ENCODE measurements at regions not wholly inside any gene's neighbourhood (a gene's known extent, or its start where the extent isn't known, plus 50 kb on each side); places are given as distances from the start of the nearest gene placed in this dataset.
"Not testable (repeated sequence)": the region's sequence is repeated elsewhere in the genome, so short reads cannot be mapped to it uniquely, and the experiment has no call there.

DNA sequence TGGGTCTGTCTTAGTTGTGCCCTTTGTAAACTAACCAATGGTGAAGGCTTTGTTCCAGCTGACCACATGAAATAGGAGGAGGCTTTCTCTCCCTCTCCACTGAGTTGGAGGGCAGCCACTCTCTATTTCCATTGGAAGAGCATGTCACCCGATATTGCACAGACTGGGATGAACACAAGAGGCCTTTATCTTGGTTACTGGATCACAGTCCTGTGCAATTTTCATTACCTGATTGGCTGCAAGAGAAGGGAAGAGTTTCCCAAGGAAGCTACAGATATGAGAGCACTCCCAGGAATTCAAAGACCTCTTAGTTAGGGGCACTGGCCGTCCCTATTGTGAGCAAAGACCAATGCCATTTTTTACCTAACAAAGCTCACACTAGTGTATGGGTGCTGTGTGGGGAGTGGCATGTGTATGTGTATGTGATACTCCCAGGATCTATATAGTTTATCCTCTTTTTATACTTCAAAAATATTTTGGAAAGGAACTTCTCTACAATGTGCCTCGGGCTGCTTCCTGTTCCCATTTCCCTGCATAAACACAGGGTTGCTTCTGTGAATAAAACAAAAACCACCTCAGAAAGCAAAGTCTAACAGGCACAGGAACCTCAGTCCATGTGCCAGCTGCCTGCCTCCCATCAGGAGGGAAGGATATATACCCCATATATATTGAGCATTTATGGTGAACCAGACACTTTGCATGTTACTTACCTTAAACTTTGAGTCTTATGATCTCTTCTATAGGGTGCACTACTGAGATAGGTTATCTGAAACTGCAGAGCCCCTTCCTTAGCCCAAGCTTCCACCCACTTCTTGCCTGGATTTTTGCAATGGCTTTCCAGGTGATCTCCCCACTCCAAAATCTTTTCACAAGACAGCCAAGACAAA lies 126.5 kb downstream of the RASSF10 start:
- no peak for DNase-seq (ENCODE audit: low spot score)

DNA sequence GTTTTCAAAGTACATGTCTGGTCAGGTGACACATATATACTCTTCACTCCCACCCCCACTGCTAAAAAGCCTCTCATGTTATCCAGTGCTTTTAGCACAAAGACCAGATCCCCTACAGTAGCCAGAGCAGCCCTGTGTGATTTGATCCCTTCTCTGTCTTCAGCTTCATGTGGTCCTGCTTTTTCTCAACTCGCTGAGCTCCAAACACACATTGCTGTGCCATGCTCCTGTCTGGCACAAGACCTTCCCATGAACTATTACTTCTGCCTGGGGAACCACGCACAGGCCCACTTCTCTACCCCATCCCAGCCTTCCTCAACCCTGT lies 127.1 kb downstream of the RASSF10 start:
- no peak for DNase-seq (ENCODE audit: low spot score)

DNA sequence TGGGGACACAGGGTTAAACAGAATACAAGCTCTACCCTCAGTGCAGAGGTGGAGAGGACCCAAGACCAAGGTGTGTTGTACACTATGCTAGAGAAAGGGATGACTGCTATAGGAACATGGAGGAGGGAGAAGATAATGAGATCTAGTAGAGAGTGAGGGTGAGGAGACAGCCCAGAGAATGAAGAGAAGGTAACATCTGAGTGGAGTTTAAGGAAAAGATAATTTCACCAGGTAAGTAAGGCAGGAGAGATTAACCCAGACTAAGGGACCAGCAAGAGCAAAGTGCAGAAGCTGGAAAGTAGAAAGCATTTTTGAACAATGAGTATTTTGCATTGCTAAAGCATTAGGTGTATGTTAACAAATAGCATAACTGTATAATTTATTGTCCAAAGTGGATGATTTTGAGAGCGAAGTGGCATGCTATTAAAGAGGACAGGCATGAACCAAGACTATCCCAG lies 128.8 kb downstream of the RASSF10 start:
- no peak for DNase-seq (ENCODE audit: low spot score)

DNA sequence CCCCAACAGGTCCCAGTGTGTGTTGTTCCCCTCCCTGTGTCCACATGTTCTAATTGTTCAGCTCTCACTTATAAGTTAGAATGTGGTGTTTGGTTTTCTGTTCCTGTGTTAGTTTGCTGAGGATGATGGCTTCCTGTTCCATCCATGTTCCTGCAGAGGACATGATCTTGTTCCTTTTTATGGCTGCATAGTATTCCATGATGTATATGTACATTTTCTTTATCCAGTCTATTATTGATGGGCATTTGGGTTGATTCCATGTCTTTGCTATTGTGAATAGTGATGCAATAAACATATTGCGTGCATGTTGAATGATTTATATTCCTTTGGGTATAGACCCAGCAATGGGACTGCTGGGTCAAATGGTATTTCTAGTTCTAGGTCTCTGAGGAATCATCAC lies 130.0 kb downstream of the RASSF10 start:
- DNase-seq (ENCODE audit: low spot score) = not testable (repeated sequence)

DNA sequence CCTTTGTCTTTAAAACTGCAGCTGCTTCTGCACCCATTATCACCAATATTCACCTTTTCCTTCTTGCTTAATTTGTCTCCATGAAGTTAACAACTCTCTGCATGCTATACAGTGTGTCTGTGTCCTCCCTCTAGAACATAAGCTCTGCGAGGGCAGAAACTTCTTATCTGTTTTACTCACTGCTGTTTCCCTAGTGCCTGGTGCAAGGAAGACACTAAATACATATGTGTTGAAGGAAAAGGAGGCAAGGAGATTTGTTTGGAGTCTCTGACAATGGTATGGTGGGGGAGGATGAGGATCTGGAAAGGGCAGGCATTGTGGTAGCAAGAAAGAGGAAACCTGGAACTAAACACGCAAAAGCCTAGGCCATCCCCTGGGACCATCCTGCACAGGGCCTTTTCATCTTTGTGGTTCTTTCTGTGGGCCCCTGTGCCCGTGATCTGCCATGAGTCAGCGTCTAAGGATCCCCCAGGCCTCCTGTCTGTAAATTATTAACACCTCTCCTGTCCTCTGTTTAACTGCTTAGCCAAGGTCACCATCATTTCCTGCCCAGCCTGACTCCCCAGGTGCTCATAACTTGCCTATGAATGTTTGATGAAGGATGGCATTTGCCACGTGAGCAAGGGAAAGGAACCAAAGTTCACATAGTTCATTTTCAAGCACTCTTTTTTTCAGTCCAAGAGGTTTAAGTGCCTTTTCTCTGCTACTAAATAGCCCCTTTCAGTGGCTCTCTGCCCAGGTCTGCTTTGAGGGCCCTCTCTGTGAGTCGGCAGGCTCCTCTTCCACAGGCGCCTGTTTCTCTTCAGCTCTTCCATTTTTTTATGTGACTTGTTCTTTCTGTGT lies 131.1 kb downstream of the RASSF10 start:
- DNase-seq (ENCODE audit: low spot score) = no peak

DNA sequence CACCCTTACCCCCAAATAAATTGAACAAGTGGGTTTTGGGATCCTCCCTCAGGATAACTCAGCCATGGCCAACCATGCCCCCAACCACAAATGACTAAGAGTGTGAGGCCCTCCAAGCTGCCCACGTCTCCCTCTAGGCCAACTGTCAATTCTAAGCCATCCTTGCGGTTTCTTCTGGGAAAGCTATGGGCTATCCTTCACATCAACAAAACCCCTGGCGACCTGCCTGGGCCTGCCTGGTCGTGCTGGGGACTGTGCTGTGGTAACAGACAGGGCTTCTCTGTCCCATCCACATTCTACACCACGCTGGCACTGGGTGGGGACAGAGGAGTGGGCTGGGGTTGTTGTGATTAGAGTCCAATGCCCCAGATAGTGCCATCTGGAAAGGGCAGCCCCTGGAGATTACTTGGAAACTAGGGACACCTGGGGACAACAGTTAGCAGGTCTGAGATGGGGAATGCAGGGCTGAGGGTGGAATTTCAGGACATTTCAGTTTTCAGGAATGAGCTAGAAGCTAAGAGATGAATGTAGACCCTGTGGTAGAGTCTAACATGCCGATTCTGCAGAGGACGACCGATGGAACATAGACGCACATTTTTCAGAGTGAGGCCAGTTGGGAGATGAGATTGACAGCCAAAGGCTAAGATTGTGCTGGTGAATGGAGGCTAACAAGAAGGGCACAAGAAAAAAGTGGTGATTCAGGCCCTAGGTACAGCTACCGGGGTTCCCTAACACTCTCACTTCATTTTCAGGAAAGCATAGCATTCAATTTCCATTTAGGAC lies 131.9 kb downstream of the RASSF10 start:
- DNase-seq (ENCODE audit: low spot score) = no peak

DNA sequence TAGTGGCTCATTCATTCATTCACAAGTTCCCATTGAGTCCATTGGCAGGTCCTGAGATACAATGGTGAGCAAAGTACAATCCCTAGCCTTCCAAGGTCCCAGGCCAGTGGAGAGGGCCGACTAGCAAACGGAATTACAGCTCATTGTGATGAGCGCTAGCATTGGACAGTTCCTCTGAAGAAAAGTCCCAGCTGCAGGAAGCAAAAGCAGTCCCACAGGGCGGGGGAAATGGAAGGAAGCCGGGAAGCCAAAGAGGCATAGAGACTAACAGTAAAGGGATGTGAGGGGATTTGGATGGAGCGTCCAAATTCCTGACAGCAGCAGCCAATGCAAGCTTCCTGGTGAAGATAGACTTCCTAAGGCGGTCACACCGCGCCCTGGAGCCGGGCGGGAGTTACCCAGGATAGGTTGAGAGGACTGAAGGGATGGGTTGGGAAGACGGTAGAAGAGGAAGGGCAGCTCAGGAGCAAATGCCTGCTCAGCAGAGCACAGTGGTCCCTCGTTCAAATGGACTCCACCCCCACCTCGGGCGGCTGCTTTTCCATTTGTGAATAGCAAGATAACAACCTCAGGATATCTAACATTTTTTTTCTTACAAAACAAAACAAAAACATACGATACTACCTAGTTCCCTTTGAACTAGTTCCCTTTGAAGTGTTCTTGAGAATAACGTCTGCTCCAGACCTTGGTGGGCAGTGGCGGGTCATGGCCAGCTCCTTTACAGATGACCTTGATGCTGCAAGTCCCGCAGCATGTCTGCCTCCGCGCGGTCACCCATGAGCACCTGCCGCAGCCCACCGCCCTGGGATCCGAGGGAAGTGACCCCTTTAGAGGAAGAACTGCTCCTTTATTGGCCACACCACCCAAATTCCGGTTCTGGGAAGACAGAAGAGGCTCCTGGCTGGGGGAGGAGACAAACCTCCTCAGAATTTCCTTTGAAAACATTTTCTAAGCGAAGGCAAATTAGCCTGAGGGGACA lies 132.9 kb downstream of the RASSF10 start:
- DNase-seq (ENCODE audit: low spot score) = no peak

DNA sequence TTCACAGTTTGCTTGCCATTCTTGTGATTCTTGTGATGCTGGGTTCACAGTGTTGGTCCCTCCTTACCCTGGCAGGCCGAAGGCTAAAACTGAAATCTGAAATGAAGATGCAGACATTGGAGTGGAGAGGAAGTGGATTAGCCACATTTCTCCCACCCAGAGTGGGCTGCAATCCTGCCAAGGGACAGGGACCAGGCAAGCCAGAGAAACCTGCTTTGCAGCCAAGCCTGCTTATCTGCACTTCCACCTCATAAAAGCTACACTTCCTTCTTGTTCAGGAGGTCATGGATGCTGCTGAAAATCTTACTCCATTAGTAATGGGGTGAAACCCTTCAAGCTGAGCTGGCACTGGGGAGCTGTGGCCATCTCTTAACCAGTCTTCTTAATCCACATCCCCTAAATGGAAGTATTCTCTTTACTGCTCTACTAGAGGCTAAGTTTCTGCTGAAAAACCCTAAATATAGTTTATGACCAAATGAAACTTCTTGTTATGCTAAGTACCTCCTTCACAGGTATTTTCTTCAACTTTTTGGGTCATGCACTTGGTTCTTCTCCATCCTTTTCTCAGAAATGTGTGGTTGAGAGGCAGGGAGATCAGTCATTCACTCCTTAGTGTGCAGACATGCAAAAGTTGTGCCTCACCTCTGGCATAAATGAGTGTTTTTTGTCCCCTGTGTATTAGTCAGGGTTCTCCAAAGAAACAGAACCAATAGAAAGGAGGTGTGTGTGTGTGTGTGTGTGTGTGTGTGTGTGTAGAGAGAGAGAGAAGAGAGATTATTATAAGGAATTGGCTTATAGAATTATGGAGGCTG lies 133.9 kb upstream of the BMAL1 start:
- DNase-seq (ENCODE audit: low spot score) = no peak

DNA sequence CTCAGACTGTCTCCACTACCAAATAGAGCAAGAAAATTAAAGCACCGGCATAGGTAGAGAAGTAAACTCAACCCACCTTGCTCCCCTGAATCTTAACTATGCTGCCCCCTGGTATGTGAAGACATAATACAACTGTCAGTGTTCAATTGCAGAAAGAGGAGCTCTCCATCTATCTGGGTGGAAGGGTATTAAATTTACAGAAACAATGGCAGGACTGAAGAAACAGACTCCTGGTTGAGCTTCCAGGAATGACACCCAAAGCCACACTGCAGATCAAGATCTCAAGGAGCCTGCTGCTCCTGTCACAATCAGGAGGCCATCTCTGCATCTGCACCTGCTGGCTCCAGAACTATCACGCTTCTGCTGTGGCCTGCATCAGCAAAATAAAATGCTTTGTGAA lies 132.1 kb upstream of the BMAL1 start:
- peak; percentile 2 for DNase-seq (ENCODE audit: low spot score)

DNA sequence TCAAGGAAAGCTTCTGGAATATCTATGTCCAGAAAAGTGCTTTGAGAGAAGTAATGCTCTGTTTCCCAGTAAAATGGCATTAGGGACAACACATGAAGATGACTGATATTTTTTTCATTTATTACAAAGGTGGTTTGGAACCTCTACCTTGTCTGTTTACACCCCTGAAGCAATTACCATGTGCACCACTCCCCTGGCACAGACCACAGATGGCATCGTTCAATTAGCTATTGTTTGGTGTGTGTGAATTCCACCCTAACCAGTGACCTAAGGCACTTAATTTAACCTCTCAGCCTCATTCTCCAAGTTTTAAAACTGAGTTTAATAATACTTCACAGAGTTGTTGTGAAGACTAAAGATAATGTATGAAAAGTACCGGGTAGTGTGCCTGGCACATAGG lies 127.6 kb upstream of the BMAL1 start:
- DNase-seq (ENCODE audit: low spot score) = no peak

DNA sequence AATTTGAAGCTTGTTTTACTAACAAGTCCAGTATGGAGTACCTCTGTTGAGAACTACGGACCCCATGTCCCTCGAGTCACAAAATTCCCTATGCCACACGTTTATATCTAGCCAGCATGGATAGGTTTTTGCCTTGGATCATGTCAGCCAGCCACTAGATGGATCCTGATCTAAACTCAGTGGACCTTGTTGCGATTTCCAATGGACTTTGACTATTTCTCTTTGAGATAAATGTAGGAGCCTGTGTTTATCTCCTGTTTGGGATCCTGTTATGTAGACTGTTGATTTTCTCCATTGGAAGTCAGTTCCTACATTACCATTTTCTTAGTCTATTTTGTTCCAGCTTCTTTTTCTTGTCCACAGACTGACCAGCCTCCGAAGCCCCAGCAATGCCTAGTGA lies 127.1 kb upstream of the BMAL1 start:
- DNase-seq (ENCODE audit: low spot score) = no peak

DNA sequence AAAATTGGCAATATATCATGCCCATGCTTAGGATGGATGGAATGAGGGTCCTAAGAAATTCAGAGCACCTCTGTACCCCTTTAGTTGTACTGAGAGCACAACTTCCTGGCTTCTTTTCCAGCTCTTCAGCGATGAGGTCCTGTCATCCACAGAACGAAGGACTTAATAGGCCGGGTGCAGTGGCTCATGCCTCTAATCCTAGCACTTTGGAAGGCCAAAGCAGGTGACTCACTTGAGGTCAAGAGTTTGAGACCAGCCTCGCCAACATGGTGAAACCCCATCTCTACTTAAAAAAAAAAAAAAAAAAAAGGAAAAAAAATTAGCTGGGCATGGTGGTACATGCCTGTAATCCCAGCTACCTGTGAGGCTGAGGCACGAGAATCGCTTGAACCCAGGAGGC lies 125.3 kb upstream of the BMAL1 start:
- DNase-seq (ENCODE audit: low spot score) = no peak

DNA sequence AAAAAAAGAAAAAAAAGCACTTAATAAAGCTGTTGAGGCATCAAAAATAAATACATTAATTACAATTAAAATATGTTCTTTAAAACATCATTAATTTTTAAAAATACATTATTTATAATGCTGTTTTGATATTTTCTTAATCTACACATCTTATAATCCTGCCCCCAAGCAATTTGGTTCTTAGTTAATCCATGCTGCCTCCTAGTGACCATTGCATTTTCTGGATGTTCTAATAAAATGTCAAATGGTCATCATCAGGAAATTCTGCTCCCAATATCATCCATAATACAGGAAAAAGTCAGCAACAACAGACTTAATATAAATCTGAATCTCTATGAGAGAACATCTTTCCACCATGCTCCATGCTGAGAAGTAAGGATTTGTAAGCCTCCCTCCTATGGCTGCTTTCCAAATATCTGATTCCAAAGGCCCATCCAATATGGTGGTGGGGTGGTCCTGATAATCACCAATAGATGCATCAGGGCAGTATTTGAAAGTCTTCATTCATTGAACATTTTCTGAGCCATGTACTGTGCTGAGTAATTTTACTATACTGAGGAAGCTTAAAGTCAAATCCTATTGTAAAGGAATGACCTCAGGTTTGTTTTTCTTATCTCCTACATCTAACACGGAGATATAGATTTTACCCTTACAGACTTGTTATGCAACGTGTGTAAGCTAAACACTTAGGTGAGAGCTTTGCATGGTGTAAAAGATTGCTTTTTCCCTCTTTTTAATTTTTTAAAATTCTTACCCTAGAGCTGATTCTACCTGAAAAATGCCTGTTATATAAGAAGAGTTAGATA lies 124.7 kb upstream of the BMAL1 start:
- DNase-seq (ENCODE audit: low spot score) = no peak

DNA sequence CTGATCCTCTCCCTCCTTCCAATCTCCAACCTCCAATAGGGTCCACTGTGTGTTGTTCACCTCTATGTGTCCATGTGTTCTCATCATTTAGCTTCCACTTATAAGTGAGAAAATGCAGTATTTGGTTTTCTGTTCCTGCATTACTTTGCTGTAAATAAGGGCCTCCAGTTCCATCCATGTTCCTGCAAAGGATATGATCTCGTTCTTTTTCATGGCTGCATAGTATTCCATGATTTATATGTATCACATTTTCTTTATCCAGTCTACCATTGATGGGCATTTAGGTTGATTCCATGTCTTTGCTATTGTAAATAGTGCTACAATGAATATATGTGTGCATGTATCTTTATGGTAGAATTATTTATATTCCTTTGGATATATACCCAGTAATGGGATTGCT lies 123.2 kb upstream of the BMAL1 start:
- not testable (repeated sequence) for DNase-seq (ENCODE audit: low spot score)

DNA sequence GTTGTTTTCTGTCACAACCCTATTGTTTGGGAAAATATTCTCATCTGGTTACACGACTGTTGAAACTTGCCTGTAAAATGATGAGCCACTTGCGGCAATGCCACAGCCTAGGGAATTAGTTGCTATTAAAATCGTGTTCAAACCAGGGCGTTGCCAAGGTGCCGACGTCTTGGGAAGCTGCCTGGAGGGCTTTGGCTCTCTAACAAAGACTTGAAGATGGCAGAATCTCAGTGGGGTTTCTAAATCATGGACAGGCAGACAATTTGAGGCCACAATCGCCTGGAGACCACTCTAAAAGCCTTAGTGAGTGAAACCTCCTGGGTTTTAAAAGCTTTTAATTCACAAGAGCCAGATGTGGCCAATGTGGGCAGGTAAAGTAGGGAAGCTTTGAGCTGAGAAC lies 117.2 kb upstream of the BMAL1 start:
- no peak for DNase-seq (ENCODE audit: low spot score)

DNA sequence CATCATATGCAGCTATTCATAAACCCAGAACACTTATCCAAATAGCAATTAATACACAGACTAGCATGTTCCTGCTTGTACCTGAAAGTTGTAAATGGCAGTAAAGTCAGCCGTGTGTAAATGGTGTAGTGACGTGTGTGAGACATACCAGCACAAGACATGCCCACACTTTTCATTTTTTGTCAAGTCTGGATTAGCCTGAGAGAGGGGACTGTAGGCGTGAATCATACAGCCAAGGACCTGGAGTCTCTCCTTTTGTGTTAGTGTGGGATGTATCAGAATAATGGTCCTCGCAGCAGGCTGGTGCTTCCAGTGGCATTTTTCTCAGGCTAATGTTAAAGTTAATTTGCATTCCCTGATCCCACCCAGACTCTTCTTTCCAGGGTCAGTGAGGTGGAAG lies 116.8 kb upstream of the BMAL1 start:
- no peak for DNase-seq (ENCODE audit: low spot score)

DNA sequence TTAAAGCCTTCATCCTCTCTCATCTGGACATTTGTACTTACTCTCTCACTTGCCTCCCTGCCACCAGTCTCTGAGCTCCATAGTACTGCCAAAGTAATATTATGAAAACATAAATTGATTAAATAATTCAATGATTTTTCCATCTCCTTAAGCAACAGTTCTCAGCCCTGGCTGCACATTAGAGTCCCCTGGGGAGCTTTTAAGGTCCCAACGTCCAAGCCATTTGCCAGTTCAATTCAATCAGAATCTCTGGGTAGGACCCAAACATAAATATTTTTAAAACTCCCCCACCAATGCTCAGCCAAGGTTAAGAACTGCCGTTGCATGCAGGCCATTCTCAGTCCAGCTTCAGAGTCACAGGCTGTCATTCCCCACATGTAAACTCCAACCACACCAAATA lies 114.4 kb upstream of the BMAL1 start:
- no peak for DNase-seq (ENCODE audit: low spot score)

DNA sequence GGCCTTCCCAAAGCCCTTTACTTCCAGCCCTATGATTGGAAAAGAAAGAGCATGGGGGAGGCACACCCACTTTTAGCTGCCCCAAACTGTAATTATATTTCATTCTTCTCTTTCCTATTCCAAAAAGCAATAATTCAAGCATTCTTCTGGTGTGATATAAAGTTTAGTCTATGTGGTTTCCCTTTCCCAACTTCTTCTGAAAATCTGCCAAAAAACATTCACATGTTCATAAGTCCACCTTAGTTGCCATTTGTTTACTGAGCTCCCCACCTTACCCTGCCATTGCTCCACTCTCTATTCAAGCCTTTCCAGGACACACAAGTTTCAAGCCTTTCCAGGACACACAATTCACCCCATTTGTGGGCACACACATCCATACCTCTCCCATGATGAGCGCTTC lies 111.6 kb upstream of the BMAL1 start:
- no peak for DNase-seq (ENCODE audit: low spot score)

DNA sequence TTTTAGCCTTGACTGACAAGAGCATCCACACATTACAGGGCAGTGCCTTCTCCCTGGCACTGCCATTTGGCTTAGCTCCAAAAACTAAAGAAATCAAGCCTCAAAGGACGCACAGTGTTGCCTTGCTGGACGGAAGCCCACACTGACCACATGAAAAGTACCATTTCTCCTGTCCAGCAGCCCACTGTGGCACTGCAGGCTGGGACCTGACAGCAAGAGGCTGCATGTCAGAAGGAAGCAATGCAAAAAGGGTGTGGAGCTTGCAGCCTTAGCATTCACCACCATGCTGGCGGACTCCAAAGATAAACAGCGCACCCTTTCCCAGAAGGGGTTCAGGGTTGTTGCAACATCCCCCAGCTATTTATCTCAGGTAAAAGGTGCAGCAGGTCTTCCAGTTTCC lies 109.3 kb upstream of the BMAL1 start:
- no peak for DNase-seq (ENCODE audit: low spot score)

DNA sequence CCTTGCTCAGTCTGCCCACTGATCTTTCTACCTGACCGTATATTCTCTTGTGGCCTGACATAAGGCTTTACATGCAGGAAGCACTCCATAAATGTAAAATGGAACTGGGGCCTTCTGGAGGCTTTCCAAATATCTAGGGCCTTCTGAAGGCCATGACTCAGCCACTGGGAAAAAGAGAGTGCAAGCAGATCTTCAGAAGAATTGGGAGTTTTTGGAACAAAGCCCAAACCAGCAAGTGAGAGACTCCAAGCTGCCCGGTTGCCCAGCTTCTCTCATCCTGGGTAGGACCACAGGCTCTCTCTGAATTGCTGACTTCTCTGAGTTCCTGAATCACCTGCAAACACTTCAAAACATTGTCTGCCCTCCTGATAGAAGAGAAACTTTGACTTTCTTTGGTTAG lies 107.9 kb upstream of the BMAL1 start:
- DNase-seq (ENCODE audit: low spot score) = no peak
